DOHH2 (cell line): ENCODE measurements at regions not wholly inside any gene's neighbourhood (a gene's known extent, or its start where the extent isn't known, plus 50 kb on each side); places are given as distances from the start of the nearest gene placed in this dataset.

ENCODE experiments used
- H3F3A ChIP-seq: fragments of 200-600 bp; sonication (generic), shearing (Covaris generic); 2 replicates; pipeline ENCODE4 v1.6.0; 2016; ENCODE audit warnings: antibody characterized with exemption, mild to moderate bottlenecking; ENCODE audit not compliant: control insufficient read depth, insufficient read depth
- H3K27ac ChIP-seq: fragments of 200-600 bp; sonication (generic); 2 replicates; pipeline ENCODE4 v1.5.1; 2014; ENCODE audit warnings: low read depth, mild to moderate bottlenecking, low read length, moderate library complexity
- H3K27me3 ChIP-seq: fragments of 200-600 bp; sonication (generic); 2 replicates; pipeline ENCODE4 v1.6.1; 2014; ENCODE audit warnings: mild to moderate bottlenecking, low read length, mixed read lengths; ENCODE audit not compliant: control insufficient read depth
- H3K36me3 ChIP-seq: fragments of 200-600 bp; sonication (generic); 2 replicates; pipeline ENCODE4 v1.6.1; 2014; ENCODE audit warnings: mild to moderate bottlenecking, low read length, moderate library complexity, mixed read lengths; ENCODE audit not compliant: control insufficient read depth
- H3K4me1 ChIP-seq: fragments of 200-600 bp; sonication (generic); 2 replicates; pipeline ENCODE4 v1.6.1; 2014; ENCODE audit warnings: mild to moderate bottlenecking, low read length, mixed read lengths; ENCODE audit not compliant: control insufficient read depth
- H3K4me2 ChIP-seq: fragments of 200-600 bp; sonication (generic); 2 replicates; pipeline ENCODE4 v1.6.0; 2014; ENCODE audit warnings: mild to moderate bottlenecking, low read length, moderate library complexity
- H3K4me3 ChIP-seq: fragments of 200-600 bp; sonication (generic); 2 replicates; pipeline ENCODE4 v1.5.1; 2014; ENCODE audit warnings: mild to moderate bottlenecking, low read length, mixed read lengths
- H3K79me2 ChIP-seq: fragments of 200-600 bp; sonication (generic); 2 replicates; pipeline ENCODE4 v1.6.1; 2014; ENCODE audit warnings: mild to moderate bottlenecking, low read length, mixed read lengths; ENCODE audit not compliant: control insufficient read depth
- H3K9me2 ChIP-seq: fragments of 200-600 bp; sonication (generic); replicated peaks from 2 replicates; pipeline ENCODE4 v1.6.1; 2014; ENCODE audit warnings: mild to moderate bottlenecking, low read length, mixed read lengths; ENCODE audit not compliant: control insufficient read depth
- H3K9me3 ChIP-seq: fragments of 200-600 bp; sonication (generic); 2 replicates; pipeline ENCODE4 v1.6.1; 2014; ENCODE audit warnings: antibody characterized with exemption, low read length, mixed read lengths; ENCODE audit not compliant: control insufficient read depth, insufficient read depth
- H4K20me1 ChIP-seq: fragments of 200-600 bp; sonication (generic); 2 replicates; pipeline ENCODE4 v1.6.0; 2014; ENCODE audit warnings: low read depth, mild to moderate bottlenecking, antibody characterized with exemption, low read length, moderate library complexity; ENCODE audit not compliant: control insufficient read depth, insufficient read depth
- EZH2phosphoT487 ChIP-seq: fragments of 200-600 bp; sonication (generic); IDR thresholded peaks from 2 replicates; pipeline ENCODE4 v1.6.1; 2017; ENCODE audit warnings: borderline replicate concordance, mild to moderate bottlenecking, antibody characterized with exemption, low read length, moderate library complexity, mixed read lengths
- TF ChIP-seq, protein P1 (sequence below): fragments of 200-600 bp; sonication (generic); IDR thresholded peaks from one replicate; pipeline ENCODE4 v1.5.1; 2014; ENCODE audit warnings: antibody characterized with exemption, mild to moderate bottlenecking, low read depth, low read length; ENCODE audit not compliant: poor library complexity, severe bottlenecking

DNA sequence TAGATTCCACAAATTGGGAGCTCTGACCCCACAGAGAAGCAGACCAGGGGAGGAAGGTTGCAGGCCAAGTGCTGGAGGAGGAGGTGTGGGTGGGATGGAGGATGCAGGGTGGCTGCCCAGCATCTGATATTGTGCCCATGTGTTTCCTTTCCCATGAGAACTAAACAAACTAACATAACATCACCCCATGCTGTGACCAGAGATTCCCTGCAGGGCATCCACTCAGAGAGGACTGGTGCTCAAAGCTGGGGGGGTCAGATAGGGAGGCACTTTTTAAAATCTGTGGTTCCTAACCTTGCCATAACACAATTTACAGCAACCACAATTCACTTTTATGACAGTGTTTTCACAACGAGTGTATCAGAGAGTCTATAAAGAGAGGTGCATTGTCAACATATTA lies 1277.6 kb downstream of the AACS start:
- Histone ChIP-seq H3K9me3 (no peaks in the 10 kb centered on the region), H3K4me2 (no peak overlapping the region), H3K27me3 (no peaks in the 10 kb centered on the region), H3F3A (no peaks in the 10 kb centered on the region), H4K20me1 (no peaks in the 10 kb centered on the region), H3K9me2 (no peaks in the 10 kb centered on the region), H3K4me1 (no peaks in the 10 kb centered on the region), H3K4me3 (no peak overlapping the region), H3K36me3 (no peaks in the 10 kb centered on the region), H3K27ac (no peak overlapping the region), H3K79me2 (no peaks in the 10 kb centered on the region)
- TF ChIP-seq EZH2phosphoT487: no peak
- TF ChIP-seq, protein P1, sequence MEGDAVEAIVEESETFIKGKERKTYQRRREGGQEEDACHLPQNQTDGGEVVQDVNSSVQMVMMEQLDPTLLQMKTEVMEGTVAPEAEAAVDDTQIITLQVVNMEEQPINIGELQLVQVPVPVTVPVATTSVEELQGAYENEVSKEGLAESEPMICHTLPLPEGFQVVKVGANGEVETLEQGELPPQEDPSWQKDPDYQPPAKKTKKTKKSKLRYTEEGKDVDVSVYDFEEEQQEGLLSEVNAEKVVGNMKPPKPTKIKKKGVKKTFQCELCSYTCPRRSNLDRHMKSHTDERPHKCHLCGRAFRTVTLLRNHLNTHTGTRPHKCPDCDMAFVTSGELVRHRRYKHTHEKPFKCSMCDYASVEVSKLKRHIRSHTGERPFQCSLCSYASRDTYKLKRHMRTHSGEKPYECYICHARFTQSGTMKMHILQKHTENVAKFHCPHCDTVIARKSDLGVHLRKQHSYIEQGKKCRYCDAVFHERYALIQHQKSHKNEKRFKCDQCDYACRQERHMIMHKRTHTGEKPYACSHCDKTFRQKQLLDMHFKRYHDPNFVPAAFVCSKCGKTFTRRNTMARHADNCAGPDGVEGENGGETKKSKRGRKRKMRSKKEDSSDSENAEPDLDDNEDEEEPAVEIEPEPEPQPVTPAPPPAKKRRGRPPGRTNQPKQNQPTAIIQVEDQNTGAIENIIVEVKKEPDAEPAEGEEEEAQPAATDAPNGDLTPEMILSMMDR: no peak

DNA sequence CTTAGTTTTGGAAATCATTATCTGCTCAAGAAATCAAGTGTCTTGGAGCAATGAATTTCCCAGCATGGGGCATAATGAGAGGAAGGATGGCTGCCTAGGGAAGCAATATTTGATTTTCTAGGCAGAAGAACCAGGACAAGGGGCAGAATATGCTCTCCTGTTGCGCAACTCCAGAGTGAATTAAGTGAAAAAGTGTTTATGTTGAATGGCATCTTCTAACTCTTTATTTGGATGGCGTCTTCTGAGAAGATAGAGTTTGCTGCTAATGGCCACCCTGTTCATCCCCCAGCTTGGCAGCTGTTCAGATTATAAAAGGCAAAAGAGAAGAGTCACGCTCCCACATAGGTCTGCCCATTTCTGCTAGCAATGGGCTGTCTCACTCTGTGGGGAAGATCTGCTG lies 1278.1 kb downstream of the AACS start:
- Histone ChIP-seq H4K20me1 (no peaks in the 10 kb centered on the region), H3K27me3 (no peaks in the 10 kb centered on the region), H3F3A (no peaks in the 10 kb centered on the region), H3K9me3 (no peaks in the 10 kb centered on the region), H3K79me2 (no peaks in the 10 kb centered on the region), H3K9me2 (no peaks in the 10 kb centered on the region), H3K4me1 (no peaks in the 10 kb centered on the region), H3K36me3 (no peaks in the 10 kb centered on the region), H3K4me3 (no peak overlapping the region), H3K27ac (no peak overlapping the region), H3K4me2 (no peak overlapping the region)
- TF ChIP-seq EZH2phosphoT487: no peak
- TF ChIP-seq, protein P1: no peak

DNA sequence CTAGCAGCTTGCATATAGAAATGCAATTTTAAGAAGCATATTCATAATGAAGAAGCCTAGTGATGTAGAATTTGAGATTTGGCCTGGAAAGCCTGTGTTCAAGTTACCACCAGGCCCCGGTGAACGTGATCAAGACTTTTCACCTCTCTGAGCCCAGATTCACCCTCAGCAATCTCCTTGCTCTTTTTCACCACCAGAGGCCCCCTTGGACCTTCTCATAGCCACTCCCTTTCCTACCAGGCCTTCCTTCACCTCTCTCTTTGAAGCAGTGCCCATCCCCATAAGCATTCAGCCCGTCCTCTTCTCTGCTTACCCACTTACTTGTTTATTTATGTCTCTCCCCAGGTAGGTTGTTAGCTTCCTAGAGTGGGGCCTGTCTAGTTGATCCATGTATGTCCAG lies 1280.9 kb downstream of the AACS start:
- no peak overlapping the region for H3K4me3 ChIP-seq

More for the DNA sequence above, 1280.9 kb downstream of the AACS start:
- Histone ChIP-seq H4K20me1 (no peaks in the 10 kb centered on the region), H3F3A (no peaks in the 10 kb centered on the region), H3K36me3 (no peaks in the 10 kb centered on the region), H3K79me2 (no peaks in the 10 kb centered on the region), H3K9me3 (no peaks in the 10 kb centered on the region), H3K9me2 (no peaks in the 10 kb centered on the region), H3K4me2 (no peak overlapping the region), H3K27me3 (no peaks in the 10 kb centered on the region), H3K27ac (no peak overlapping the region), H3K4me1 (no peaks in the 10 kb centered on the region)
- TF ChIP-seq EZH2phosphoT487: no peak
- TF ChIP-seq, protein P1: no peak
